Subcutaneous abdominal adipose tissue (tissue), 5 donors: ENCODE measurements at regions not wholly inside any gene's neighbourhood (a gene's known extent, or its start where the extent isn't known, plus 50 kb on each side); places are given as distances from the start of the nearest gene placed in this dataset.

Source experiments
- H3K27ac ChIP-seq: one replicate; pipeline ENCODE4 v1.7.0; 2013; ENCODE audit warnings: low read depth, mild to moderate bottlenecking, inconsistent platforms, low read length, moderate library complexity
- H3K27me3 ChIP-seq, 5 donors: one replicate each; pipeline ENCODE4 v1.7.0; 2013; ENCODE audit warnings: low read length in 5 of 5, inconsistent platforms in 1 of 5; ENCODE audit not compliant: control insufficient read depth in 5 of 5, insufficient read depth in 4 of 5
- H3K36me3 ChIP-seq, 5 donors: one replicate each; pipeline ENCODE4 v1.7.0; 2013; ENCODE audit warnings: low read length in 5 of 5; ENCODE audit not compliant: control insufficient read depth in 5 of 5, insufficient read depth in 5 of 5
- H3K4me1 ChIP-seq, 5 donors: one replicate each; pipeline ENCODE4 v1.7.0; 2013; ENCODE audit warnings: low read length in 5 of 5, mild to moderate bottlenecking in 3 of 5, moderate library complexity in 1 of 5; ENCODE audit not compliant: control insufficient read depth in 5 of 5, insufficient read depth in 5 of 5
- H3K4me3 ChIP-seq, 5 donors: one replicate each; pipeline ENCODE4 v1.7.0; 2013; ENCODE audit warnings: low read length in 5 of 5, low read depth in 1 of 5
- H3K9ac ChIP-seq, 5 donors: one replicate each; pipeline ENCODE4 v1.7.0; 2013; ENCODE audit warnings: low read length in 5 of 5, mild to moderate bottlenecking in 4 of 5, moderate library complexity in 3 of 5
- H3K9me3 ChIP-seq, 5 donors: one replicate each; pipeline ENCODE4 v1.7.0; 2013; ENCODE audit warnings: low read length in 5 of 5; ENCODE audit not compliant: control insufficient read depth in 5 of 5
- donor health status: healthy.
- donor health status: healthy.
- donor health status: healthy.
- donor health status: healthy.
- donor health status: healthy.

- peaks cover 0 to 5% (median 0%) of the 10 kb centered on the region in 5 donors for H3K9me3 ChIP-seq
- no peak overlapping the region for H3K9ac ChIP-seq
- H3K27ac ChIP-seq: no peak overlapping the region
- no peaks in the 10 kb centered on the region for H3K36me3 ChIP-seq
- no peaks in the 10 kb centered on the region for H3K27me3 ChIP-seq
- H3K4me1 ChIP-seq: no peaks in the 10 kb centered on the region
- H3K4me3 ChIP-seq: no peak overlapping the region
These were observed 988.2 kb upstream of the ARRDC3 start for GRCh38 chr5:92371171-92371888.

- Histone ChIP-seq H3K27me3 (no peaks in the 10 kb centered on the region), H3K9me3 (peaks cover 0 to 5% (median 0%) of the 10 kb centered on the region in 5 donors), H3K9ac (no peak overlapping the region), H3K4me1 (no peaks in the 10 kb centered on the region), H3K36me3 (no peaks in the 10 kb centered on the region), H3K4me3 (no peak overlapping the region), H3K27ac (no peak overlapping the region)
These were observed 986.9 kb upstream of the ARRDC3 start for GRCh38 chr5:92370032-92370431.

GRCh38 chr5:92369587-92369986, 986.5 kb upstream of the ARRDC3 start:
- no peak overlapping the region for H3K4me3 ChIP-seq
- no peaks in the 10 kb centered on the region for H3K27me3 ChIP-seq
- H3K36me3 ChIP-seq: no peaks in the 10 kb centered on the region
- H3K9me3 ChIP-seq: peaks cover 0 to 5% (median 0%) of the 10 kb centered on the region in 5 donors
- no peak overlapping the region for H3K9ac ChIP-seq
- no peak overlapping the region for H3K27ac ChIP-seq
- H3K4me1 ChIP-seq: no peaks in the 10 kb centered on the region

GRCh38 chr5:92364986-92365550, 982.0 kb upstream of the ARRDC3 start:
- no peak overlapping the region for H3K4me3 ChIP-seq
- peaks cover 0 to 5% (median 0%) of the 10 kb centered on the region in 5 donors for H3K9me3 ChIP-seq
- H3K27me3 ChIP-seq: no peaks in the 10 kb centered on the region
- no peaks in the 10 kb centered on the region for H3K4me1 ChIP-seq
- no peaks in the 10 kb centered on the region for H3K36me3 ChIP-seq
- H3K27ac ChIP-seq: no peak overlapping the region
- no peak overlapping the region for H3K9ac ChIP-seq

GRCh38 chr5:92353107-92354030, 970.3 kb upstream of the ARRDC3 start:
- peaks cover 0 to 7% (median 4%) of the 10 kb centered on the region in 5 donors for H3K9me3 ChIP-seq
- H3K27me3 ChIP-seq: no peaks in the 10 kb centered on the region
- H3K27ac ChIP-seq: no peak overlapping the region
- H3K36me3 ChIP-seq: no peaks in the 10 kb centered on the region
- no peak overlapping the region for H3K9ac ChIP-seq
- no peak overlapping the region for H3K4me3 ChIP-seq
- no peaks in the 10 kb centered on the region for H3K4me1 ChIP-seq

GRCh38 chr5:92337772-92338234, 954.7 kb upstream of the ARRDC3 start:
- Histone ChIP-seq H3K9me3 (no peaks in the 10 kb centered on the region), H3K9ac (no peak overlapping the region), H3K27ac (no peak overlapping the region), H3K36me3 (no peaks in the 10 kb centered on the region), H3K4me3 (no peak overlapping the region), H3K27me3 (no peaks in the 10 kb centered on the region), H3K4me1 (no peaks in the 10 kb centered on the region)

- Histone ChIP-seq H3K4me1 (no peaks in the 10 kb centered on the region), H3K9ac (no peak overlapping the region), H3K27me3 (no peaks in the 10 kb centered on the region), H3K36me3 (no peaks in the 10 kb centered on the region), H3K4me3 (no peak overlapping the region), H3K9me3 (no peaks in the 10 kb centered on the region), H3K27ac (no peak overlapping the region)
These were observed 948.9 kb upstream of the ARRDC3 start for GRCh38 chr5:92332039-92332438.

GRCh38 chr5:92330365-92330764, 947.2 kb upstream of the ARRDC3 start:
- Histone ChIP-seq H3K27me3 (no peaks in the 10 kb centered on the region), H3K9me3 (no peaks in the 10 kb centered on the region), H3K36me3 (no peaks in the 10 kb centered on the region), H3K9ac (no peak overlapping the region), H3K4me1 (no peaks in the 10 kb centered on the region), H3K4me3 (no peak overlapping the region), H3K27ac (no peak overlapping the region)

- H3K36me3 ChIP-seq: no peaks in the 10 kb centered on the region
- H3K9ac ChIP-seq: no peak overlapping the region
- H3K4me3 ChIP-seq: no peak overlapping the region
- H3K27ac ChIP-seq: no peak overlapping the region
- H3K27me3 ChIP-seq: no peaks in the 10 kb centered on the region
- no peaks in the 10 kb centered on the region for H3K9me3 ChIP-seq
- H3K4me1 ChIP-seq: no peaks in the 10 kb centered on the region
These were observed 946.6 kb upstream of the ARRDC3 start for GRCh38 chr5:92329759-92330158.
